ENCODE measurements at regions not wholly inside any gene's neighbourhood (a gene's known extent, or its start where the extent isn't known, plus 50 kb on each side); places are given as distances from the start of the nearest gene placed in this dataset.

- TF ChIP-seq POLR2AphosphoS5 (IDR thresholded peaks at IDR 0.05) (no peak), CTCF (IDR thresholded peaks at IDR 0.05) (no peak), POLR2A (IDR thresholded peaks at IDR 0.05) (no peak), EP300 (IDR thresholded peaks at IDR 0.05) (no peak)
Observed at GRCh38 chr5:125261505-125262250, 515.2 kb upstream of the ZNF608 start.

All from sigmoid colon (tissue), 4 donors.